HUES48 (cell line): ENCODE measurements at regions not wholly inside any gene's neighbourhood (a gene's known extent, or its start where the extent isn't known, plus 50 kb on each side); places are given as distances from the start of the nearest gene placed in this dataset.

ENCODE experiments used
- H3K27ac ChIP-seq: one replicate; pipeline ENCODE4 v1.7.0; 2013; ENCODE audit warnings: low read depth, low read length, inconsistent platforms
- H3K27me3 ChIP-seq: 2 replicates; pipeline ENCODE4 v1.6.1; 2013; ENCODE audit warnings: mild to moderate bottlenecking, low read length; ENCODE audit not compliant: control insufficient read depth, insufficient read depth
- H3K36me3 ChIP-seq: 2 replicates; pipeline ENCODE4 v1.6.1; 2013; ENCODE audit warnings: low read length; ENCODE audit not compliant: control insufficient read depth, insufficient read depth
- H3K4me1 ChIP-seq: 2 replicates; pipeline ENCODE4 v1.6.1; 2013; ENCODE audit warnings: mild to moderate bottlenecking, low read length; ENCODE audit not compliant: control insufficient read depth, insufficient read depth
- H3K4me3 ChIP-seq: 2 replicates; pipeline ENCODE4 v1.5.1; 2013; ENCODE audit warnings: mild to moderate bottlenecking, low read depth, low read length
- H3K9ac ChIP-seq: 2 replicates; pipeline ENCODE4 v1.6.1; 2013; ENCODE audit warnings: mild to moderate bottlenecking, low read depth, low read length, moderate library complexity
- H3K9me3 ChIP-seq: 2 replicates; pipeline ENCODE4 v1.6.1; 2013; ENCODE audit warnings: low read length; ENCODE audit not compliant: control insufficient read depth, insufficient read depth

DNA sequence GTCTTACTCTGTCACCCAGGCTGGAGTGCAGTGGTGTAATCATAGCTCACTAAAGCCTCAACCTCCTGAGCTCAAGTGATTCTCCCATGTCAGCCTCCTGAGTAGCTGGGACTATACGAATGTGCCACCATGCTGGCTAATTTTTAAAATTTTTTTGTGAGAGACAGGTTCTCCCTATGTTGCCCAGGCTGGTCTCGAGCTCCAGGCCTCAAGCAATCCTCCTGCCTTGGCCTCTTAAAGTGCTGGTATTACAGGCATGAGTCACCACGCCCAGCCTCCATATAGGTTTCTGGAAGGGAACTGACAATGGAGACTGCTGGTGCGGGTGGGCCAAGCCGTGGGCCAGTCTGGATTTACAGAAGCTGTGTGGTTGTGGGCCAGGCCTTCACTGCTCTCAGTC, 189.2 kb downstream of the URI1 start:
- no peak overlapping the region for H3K4me3 ChIP-seq
- no peak overlapping the region for H3K9ac ChIP-seq
- no peaks in the 10 kb centered on the region for H3K36me3 ChIP-seq
- no peaks in the 10 kb centered on the region for H3K4me1 ChIP-seq
- H3K9me3 ChIP-seq, result no peaks in the 10 kb centered on the region
- no peaks in the 10 kb centered on the region for H3K27me3 ChIP-seq
- H3K27ac ChIP-seq, result no peak overlapping the region

DNA sequence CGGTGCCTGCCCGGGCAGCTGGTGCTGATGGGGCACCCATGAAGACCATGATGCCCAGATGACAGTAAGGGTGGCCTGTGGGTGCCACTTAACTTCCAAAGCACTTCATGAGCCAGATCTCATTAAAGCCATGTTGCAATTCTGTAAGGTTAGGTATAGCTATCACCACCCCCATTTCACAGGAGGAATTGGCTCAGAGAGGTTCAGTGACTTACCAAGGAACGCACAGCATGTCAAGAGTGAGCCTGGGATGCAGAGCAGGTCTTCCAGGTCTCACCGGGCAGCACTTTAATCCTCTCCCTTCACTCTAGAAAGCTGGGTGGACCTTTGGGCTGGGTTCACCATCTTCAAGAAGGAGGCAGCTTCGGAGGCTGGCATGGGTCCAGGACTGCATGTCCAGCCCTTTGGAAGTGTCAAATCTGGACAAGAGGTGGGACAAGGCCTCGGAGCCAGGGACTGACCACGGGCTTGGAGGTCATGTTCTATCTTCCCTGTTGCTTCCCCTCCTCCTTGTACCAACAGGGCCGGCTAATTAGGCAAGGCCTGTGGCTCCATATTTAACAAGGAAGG, 189.8 kb downstream of the URI1 start:
- H3K36me3 ChIP-seq, result no peaks in the 10 kb centered on the region
- H3K27me3 ChIP-seq, result no peaks in the 10 kb centered on the region
- no peak overlapping the region for H3K4me3 ChIP-seq
- H3K27ac ChIP-seq, result no peak overlapping the region
- H3K9ac ChIP-seq, result no peak overlapping the region
- no peaks in the 10 kb centered on the region for H3K9me3 ChIP-seq
- no peaks in the 10 kb centered on the region for H3K4me1 ChIP-seq

DNA sequence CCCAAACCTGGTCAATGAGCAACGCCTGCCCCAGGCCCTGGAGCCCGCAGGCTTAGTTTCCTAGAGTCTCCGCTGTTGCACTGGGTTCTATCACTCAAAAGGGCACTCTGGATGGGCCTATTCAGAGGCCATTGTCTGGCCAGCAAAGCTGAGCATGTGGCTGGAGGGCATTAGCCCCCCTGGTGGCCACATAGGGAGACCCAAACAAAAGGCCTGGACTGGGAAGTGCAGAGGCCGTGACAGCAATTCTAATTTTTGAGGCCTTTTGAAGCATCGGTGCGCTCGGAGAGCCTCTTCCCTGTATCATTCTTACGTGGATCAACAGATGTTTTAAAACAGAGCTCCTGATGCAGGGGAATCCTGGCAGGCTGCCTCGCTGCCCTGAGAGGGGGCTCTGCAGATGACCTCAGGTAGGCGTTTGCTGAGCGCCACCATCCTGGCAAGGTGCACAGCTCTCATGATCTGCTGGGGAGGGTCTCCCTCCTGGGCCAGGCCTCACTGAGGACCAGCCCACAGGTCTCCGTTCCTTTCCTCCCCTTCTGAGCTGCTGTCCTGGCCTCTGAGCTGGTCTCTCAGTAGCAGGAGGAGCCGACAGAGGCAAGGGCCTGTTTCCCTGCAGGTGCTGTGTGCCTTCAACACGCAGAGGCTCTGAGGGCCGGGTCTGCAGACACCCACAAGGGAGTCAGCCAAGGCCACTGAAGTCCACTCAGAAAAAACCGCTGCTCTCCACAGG, 190.5 kb downstream of the URI1 start:
- no peak overlapping the region for H3K9ac ChIP-seq
- H3K27ac ChIP-seq, result no peak overlapping the region
- H3K4me3 ChIP-seq, result no peak overlapping the region
- no peaks in the 10 kb centered on the region for H3K9me3 ChIP-seq
- H3K4me1 ChIP-seq, result no peaks in the 10 kb centered on the region
- H3K27me3 ChIP-seq, result no peaks in the 10 kb centered on the region
- no peaks in the 10 kb centered on the region for H3K36me3 ChIP-seq

DNA sequence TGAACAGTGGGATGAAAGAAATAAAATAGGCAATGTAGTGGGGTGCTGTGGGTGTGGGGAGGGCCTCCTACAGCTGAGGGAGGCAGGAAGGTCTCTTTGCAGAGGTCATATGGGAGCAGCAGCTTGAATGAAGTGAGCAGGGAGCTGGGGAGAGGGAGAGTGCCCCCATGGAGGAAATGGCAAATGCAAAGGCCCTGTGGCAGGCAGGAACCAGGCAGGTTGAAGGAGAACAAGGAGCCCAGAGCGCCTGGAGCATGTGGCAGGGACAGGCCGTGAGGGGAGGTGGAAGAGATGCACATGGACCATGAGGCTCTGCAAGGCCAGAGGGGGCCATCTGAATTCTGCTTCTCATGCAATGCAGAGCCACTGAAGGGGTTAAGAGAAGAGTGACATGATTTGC, 191.8 kb downstream of the URI1 start:
- Histone ChIP-seq H3K27me3 (no peaks in the 10 kb centered on the region), H3K9ac (no peak overlapping the region), H3K9me3 (no peaks in the 10 kb centered on the region), H3K4me3 (no peak overlapping the region), H3K4me1 (no peaks in the 10 kb centered on the region), H3K27ac (no peak overlapping the region), H3K36me3 (no peaks in the 10 kb centered on the region)

DNA sequence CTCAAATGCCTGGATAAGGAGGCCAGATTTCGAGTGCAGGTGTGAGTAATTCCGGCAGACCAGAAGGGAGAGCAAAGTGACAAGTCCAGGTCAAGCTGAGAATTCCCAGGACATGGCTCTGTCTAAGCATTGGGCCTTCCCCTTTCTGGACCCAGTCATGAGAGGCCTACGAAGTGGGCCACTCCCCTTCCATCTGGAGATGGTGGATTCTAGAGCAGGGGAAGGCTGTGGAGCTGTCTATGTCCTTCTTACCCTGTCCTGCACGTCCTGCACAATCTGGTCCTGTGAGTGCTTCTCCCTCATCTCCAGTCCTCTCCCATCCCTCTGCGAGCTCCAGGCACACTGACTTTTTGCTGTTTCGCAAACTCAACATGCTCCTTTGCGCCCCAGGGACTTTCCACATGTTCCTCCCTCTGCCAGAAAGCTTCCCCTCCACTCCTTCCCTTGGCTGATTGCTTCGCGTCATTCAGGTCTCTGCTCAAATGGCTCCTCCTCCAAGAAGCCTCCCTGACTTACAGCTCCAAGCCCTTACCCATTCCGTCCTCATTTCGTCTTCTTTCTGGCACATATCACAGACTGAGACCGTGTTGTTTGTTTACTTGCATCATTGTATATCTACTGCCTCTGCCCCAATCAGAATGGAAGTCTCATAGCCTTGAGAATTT, 193.2 kb downstream of the URI1 start:
- Histone ChIP-seq H3K36me3 (no peaks in the 10 kb centered on the region), H3K27ac (no peak overlapping the region), H3K4me1 (no peaks in the 10 kb centered on the region), H3K9ac (no peak overlapping the region), H3K4me3 (no peak overlapping the region), H3K27me3 (no peaks in the 10 kb centered on the region), H3K9me3 (no peaks in the 10 kb centered on the region)

GRCh38 chr19:30135797-30136196, 193.8 kb downstream of the URI1 start:
- no peaks in the 10 kb centered on the region for H3K27me3 ChIP-seq

GRCh38 chr19:30136611-30137195, 194.7 kb downstream of the URI1 start:
- H3K27ac ChIP-seq, result no peak overlapping the region
- H3K36me3 ChIP-seq, result no peaks in the 10 kb centered on the region
- no peak overlapping the region for H3K4me3 ChIP-seq
- no peak overlapping the region for H3K9ac ChIP-seq
- H3K9me3 ChIP-seq, result no peaks in the 10 kb centered on the region
- no peaks in the 10 kb centered on the region for H3K4me1 ChIP-seq
- H3K27me3 ChIP-seq, result no peaks in the 10 kb centered on the region

More at GRCh38 chr19:30135797-30136196, 193.8 kb downstream of the URI1 start:
- Histone ChIP-seq H3K27ac (no peak overlapping the region), H3K4me1 (no peaks in the 10 kb centered on the region), H3K4me3 (no peak overlapping the region), H3K9ac (no peak overlapping the region), H3K9me3 (no peaks in the 10 kb centered on the region), H3K36me3 (no peaks in the 10 kb centered on the region)

GRCh38 chr19:30137747-30138146, 195.7 kb downstream of the URI1 start:
- Histone ChIP-seq H3K4me1 (no peaks in the 10 kb centered on the region), H3K4me3 (no peak overlapping the region)

GRCh38 chr19:30144242-30144758, 202.3 kb downstream of the URI1 start:
- Histone ChIP-seq H3K4me3 (no peak overlapping the region), H3K36me3 (no peaks in the 10 kb centered on the region), H3K27me3 (no peaks in the 10 kb centered on the region), H3K9ac (no peak overlapping the region), H3K4me1 (no peaks in the 10 kb centered on the region), H3K27ac (no peak overlapping the region), H3K9me3 (no peaks in the 10 kb centered on the region)

More at GRCh38 chr19:30137747-30138146, 195.7 kb downstream of the URI1 start:
- Histone ChIP-seq H3K9me3 (no peaks in the 10 kb centered on the region), H3K9ac (no peak overlapping the region), H3K27me3 (no peaks in the 10 kb centered on the region), H3K27ac (no peak overlapping the region), H3K36me3 (no peaks in the 10 kb centered on the region)

DNA sequence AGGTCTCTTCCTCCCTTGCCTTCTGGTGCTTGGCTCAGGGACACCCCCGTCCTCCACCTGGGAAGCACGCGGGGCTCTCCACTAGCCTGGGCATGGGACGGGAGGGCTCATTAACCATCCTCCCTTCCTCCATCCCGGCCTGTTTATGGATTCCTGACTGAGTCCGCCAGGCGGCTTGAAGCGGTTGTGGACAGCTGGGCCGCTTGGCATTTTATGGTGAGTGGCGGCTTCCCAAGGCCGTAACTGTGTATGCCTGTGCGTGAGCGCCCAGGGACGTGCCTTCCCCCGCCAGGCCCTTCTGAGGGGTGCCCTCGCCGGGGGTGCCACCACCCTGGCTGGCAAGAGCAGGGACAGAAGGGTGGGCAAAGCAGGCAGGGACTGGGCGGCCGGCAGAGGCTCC, 202.8 kb downstream of the URI1 start:
- no peak overlapping the region for H3K4me3 ChIP-seq
- no peak overlapping the region for H3K9ac ChIP-seq
- no peaks in the 10 kb centered on the region for H3K27me3 ChIP-seq
- H3K27ac ChIP-seq, result no peak overlapping the region
- H3K36me3 ChIP-seq, result no peaks in the 10 kb centered on the region
- no peaks in the 10 kb centered on the region for H3K9me3 ChIP-seq
- H3K4me1 ChIP-seq, result no peaks in the 10 kb centered on the region

DNA sequence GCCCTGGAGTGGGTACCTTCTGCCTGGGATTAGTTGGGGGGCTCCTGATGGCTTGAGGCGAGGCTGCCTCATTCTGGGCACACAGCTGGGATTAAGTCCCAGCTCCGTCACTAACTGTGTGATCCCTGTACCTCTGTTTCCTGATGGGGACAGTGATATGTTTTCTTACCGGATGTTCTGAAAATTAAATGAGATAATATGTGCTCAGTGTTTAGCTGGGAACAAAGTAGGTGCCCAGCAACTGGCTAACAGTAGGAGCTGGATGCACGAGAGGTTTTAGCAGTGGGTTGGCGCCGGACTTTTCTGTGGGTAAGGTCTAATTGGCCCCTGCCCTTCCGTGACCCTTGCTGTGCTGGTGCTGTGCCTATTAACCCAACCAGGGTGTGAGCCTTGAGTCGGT, 203.4 kb downstream of the URI1 start:
- H3K36me3 ChIP-seq, result no peaks in the 10 kb centered on the region
- no peak overlapping the region for H3K4me3 ChIP-seq
- H3K9ac ChIP-seq, result no peak overlapping the region
- H3K27me3 ChIP-seq, result no peaks in the 10 kb centered on the region
- H3K9me3 ChIP-seq, result no peaks in the 10 kb centered on the region
- no peak overlapping the region for H3K27ac ChIP-seq
- no peaks in the 10 kb centered on the region for H3K4me1 ChIP-seq
